NB4 (cell line): ENCODE measurements at regions not wholly inside any gene's neighbourhood (a gene's known extent, or its start where the extent isn't known, plus 50 kb on each side); places are given as distances from the start of the nearest gene placed in this dataset.
A peak's percentile ranks its signal among the peaks of the same experiment; 100 is the strongest.

ENCODE experiments used
- DNase-seq: peaks from one replicate; pipeline ENCODE4 v3.0.0; 2010; ENCODE audit warnings: low read depth
- H3K4me3 ChIP-seq: one replicate; pipeline ENCODE4 v1.5.1; 2011; ENCODE audit warnings: mild to moderate bottlenecking, low read depth, low read length, moderate library complexity
- MYC ChIP-seq: IDR thresholded peaks from 2 replicates; pipeline ENCODE4 v1.6.1; 2011; ENCODE audit warnings: low read depth, low read length
- POLR2A ChIP-seq: IDR thresholded peaks from 2 replicates; pipeline ENCODE4 v1.6.1; 2011; ENCODE audit warnings: mild to moderate bottlenecking; ENCODE audit not compliant: insufficient read length; ENCODE audit errors: extremely low read depth
- TF ChIP-seq, protein P1 (sequence below): IDR thresholded peaks from one replicate; pipeline ENCODE4 v1.5.1; 2012; ENCODE audit warnings: low read depth, low read length
- TF ChIP-seq, protein P2 (sequence below): IDR thresholded peaks from 2 replicates; pipeline ENCODE4 v1.6.1; 2011; ENCODE audit warnings: low read depth, low read length

DNA sequence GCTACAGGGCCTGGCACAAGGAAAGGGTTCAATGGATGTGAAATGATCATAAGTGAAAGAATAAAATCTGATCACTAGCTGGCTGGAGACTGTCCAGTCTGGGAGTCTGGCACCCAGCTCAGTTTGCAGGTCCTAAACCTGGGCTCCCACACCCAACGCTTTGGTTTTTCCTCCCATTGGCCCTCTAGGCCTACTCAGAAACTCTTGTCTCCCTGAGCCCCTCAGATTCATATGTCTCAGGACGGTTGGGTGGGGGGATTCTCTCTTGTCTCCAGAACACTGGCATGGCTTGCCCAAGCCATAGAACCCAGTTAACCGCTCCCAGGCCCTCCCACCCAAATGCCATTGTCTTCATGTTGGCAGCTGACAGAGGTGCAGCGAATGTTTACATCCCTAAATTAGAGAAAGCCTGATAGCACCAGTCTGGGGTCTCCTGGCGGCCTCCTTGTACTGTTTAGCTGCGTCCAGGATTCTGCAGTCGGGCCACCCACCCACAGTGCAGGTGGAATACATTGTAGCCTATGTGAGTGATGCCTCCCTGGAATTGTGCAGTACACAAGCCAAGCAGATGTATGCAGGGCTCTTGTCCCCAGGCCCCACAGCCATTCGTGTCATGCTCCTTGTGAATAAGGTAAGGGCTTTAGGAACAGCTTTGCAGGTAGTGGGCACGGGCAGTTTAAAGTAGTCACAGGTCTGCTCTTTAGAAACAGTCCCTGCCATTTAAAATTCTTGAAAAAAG, 266.3 kb downstream of the XXYLT1 start:
- no peak for DNase-seq
- TF ChIP-seq, protein P1, sequence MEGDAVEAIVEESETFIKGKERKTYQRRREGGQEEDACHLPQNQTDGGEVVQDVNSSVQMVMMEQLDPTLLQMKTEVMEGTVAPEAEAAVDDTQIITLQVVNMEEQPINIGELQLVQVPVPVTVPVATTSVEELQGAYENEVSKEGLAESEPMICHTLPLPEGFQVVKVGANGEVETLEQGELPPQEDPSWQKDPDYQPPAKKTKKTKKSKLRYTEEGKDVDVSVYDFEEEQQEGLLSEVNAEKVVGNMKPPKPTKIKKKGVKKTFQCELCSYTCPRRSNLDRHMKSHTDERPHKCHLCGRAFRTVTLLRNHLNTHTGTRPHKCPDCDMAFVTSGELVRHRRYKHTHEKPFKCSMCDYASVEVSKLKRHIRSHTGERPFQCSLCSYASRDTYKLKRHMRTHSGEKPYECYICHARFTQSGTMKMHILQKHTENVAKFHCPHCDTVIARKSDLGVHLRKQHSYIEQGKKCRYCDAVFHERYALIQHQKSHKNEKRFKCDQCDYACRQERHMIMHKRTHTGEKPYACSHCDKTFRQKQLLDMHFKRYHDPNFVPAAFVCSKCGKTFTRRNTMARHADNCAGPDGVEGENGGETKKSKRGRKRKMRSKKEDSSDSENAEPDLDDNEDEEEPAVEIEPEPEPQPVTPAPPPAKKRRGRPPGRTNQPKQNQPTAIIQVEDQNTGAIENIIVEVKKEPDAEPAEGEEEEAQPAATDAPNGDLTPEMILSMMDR, result no peak
- TF ChIP-seq MYC, result no peak
- TF ChIP-seq, protein P2, sequence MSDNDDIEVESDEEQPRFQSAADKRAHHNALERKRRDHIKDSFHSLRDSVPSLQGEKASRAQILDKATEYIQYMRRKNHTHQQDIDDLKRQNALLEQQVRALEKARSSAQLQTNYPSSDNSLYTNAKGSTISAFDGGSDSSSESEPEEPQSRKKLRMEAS, result no peak
- no peak overlapping the region for H3K4me3 ChIP-seq

DNA sequence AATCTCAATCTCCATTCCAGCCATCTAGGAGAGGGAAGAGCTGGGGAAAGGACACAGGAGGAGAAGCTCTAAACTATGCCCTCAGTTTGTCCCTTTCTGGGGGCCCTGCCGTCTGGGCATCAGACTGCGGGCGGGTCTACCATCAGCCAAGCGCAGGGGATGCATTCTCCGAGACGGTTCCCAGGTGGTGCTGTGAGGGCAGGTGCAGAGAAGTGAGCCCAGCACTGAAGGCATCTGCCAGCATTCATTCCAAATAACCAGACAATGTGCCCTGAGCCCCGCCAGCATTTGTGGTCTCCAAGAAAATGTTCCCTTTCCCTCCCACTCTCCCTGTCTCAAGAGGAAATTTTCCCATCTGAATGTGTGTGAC, 265.7 kb downstream of the XXYLT1 start:
- H3K4me3 ChIP-seq, result no peak overlapping the region
- DNase-seq, result no peak
- TF ChIP-seq MYC (no peak), POLR2A (no peak)
- TF ChIP-seq, protein P2, result no peak
- TF ChIP-seq, protein P1, result no peak

DNA sequence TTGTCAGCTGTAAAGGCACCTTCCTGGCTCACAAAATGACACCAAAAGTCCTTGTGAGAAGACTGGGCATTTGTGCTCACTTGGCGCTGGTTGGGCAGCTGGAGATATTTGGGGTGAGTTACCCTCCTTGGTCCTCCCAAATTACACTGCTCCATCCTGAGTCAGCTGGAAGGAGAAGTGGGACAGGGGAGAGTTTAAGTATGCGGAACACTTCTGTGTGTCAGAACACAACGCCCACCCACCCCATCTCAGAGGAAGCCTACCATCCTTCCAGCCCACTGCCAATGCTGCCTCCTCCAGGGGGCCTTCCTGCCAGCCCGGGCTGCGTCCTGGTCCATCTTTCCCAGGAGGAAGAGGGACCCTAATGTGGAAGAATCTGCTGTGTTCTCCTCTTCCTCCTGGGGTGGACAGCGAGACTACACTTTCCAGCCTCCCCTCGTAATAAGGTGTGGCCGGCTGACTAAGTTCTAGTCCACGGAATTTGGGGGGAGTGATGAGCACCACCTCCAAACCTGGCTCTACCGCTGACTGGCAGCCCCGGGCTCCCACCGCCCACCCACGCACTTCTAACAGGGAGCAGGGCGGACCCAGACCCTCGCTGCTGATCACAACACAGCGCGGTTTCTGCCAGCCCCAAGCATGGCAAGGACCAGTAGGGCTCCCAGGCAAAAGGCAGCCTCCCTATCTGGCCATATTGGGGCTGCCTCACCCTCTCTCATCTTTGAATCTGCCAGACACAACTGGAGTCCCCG, 265.0 kb downstream of the XXYLT1 start:
- DNase-seq, result no peak
- TF ChIP-seq, protein P1, result no peak
- TF ChIP-seq POLR2A (no peak), MYC (no peak)
- TF ChIP-seq, protein P2, result no peak
- H3K4me3 ChIP-seq, result no peak overlapping the region

DNA sequence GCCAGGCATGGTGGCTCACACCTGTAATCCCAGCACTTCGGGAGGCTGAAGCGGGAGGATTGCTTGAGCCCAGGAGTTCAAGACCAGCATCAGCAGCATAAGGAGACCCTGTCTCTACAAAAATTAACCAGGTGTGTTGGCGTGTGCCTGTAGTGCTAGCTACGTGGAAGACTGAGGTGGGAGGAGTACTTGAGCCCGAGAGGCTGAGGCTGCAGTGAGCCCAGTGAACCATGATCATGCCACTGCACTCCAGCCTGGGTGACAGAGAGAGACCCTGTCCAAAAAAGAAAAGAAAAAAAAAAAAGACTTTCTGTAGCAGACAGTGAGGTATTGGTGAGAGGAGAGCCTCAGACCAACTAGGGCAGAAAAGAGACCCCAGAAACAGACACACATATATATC, 263.8 kb downstream of the XXYLT1 start:
- no peak overlapping the region for H3K4me3 ChIP-seq
- DNase-seq, result no peak
- TF ChIP-seq POLR2A, result no peak
- no peak for TF ChIP-seq MYC
- TF ChIP-seq, protein P2, result no peak
- TF ChIP-seq, protein P1, result no peak

DNA sequence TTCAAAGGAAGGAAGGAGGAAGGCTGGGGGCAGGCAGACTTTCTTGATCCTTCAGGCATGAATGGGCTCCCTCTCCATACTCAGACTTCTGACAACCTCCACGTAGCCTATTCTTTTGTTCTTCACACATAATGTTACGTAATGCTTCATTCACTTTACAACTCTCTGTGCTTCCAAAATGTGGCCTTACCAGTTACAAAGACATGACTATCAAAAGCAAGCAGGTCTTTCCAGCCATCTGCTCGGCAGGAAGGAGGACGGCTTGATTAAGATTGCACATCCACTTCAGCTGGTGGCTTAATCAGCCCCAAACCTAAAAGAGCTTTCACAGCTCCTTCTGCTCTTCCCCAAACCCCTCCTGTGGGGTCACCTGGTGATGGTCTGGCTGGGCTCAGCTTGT, 263.2 kb downstream of the XXYLT1 start:
- peak; percentile 89 for DNase-seq
- TF ChIP-seq MYC (peak; percentile 77), POLR2A (no peak)
- TF ChIP-seq, protein P2, result peak; percentile 59; the same call in 1 of the 2 replicates
- TF ChIP-seq, protein P1, result no peak
- peak overlapping the region; percentile 12 for H3K4me3 ChIP-seq
